ENCODE measurements at regions not wholly inside any gene's neighbourhood (a gene's known extent, or its start where the extent isn't known, plus 50 kb on each side); places are given as distances from the start of the nearest gene placed in this dataset.

- TF ChIP-seq, protein P1, sequence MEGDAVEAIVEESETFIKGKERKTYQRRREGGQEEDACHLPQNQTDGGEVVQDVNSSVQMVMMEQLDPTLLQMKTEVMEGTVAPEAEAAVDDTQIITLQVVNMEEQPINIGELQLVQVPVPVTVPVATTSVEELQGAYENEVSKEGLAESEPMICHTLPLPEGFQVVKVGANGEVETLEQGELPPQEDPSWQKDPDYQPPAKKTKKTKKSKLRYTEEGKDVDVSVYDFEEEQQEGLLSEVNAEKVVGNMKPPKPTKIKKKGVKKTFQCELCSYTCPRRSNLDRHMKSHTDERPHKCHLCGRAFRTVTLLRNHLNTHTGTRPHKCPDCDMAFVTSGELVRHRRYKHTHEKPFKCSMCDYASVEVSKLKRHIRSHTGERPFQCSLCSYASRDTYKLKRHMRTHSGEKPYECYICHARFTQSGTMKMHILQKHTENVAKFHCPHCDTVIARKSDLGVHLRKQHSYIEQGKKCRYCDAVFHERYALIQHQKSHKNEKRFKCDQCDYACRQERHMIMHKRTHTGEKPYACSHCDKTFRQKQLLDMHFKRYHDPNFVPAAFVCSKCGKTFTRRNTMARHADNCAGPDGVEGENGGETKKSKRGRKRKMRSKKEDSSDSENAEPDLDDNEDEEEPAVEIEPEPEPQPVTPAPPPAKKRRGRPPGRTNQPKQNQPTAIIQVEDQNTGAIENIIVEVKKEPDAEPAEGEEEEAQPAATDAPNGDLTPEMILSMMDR (conservative IDR thresholded peaks at IDR 0.05 in 1 of 2, IDR thresholded peaks at IDR 0.05 in 1 of 2; ENCODE audit: low read depth in 1 of 2, low read length in 2 of 2): no peak
- TF ChIP-seq EZH2 (IDR thresholded peaks at IDR 0.05; ENCODE audit: low read length, missing control alignments): no peak
Observed at GRCh38 chr3:163538387-163538786, 1539.9 kb downstream of the SI start.
